Mesodermal cell (in vitro differentiated cells): ENCODE measurements at regions not wholly inside any gene's neighbourhood (a gene's known extent, or its start where the extent isn't known, plus 50 kb on each side); places are given as distances from the start of the nearest gene placed in this dataset.
"Not testable (repeated sequence)": the region's sequence is repeated elsewhere in the genome, so short reads cannot be mapped to it uniquely, and the experiment has no call there.

Source experiments
- H3K27ac ChIP-seq: 2 replicates; pipeline ENCODE4 v1.7.0; 2013; ENCODE audit warnings: mild to moderate bottlenecking, low read depth, low read length, moderate library complexity; ENCODE audit not compliant: severe bottlenecking
- H3K36me3 ChIP-seq: 2 replicates; pipeline ENCODE4 v1.7.1; 2013; ENCODE audit warnings: mild to moderate bottlenecking, low read length, moderate library complexity; ENCODE audit not compliant: control insufficient read depth, insufficient read depth
- H3K4me1 ChIP-seq: one replicate; pipeline ENCODE4 v1.7.1; 2013; ENCODE audit warnings: mild to moderate bottlenecking, low read length; ENCODE audit not compliant: insufficient read depth, control insufficient read depth, poor library complexity, severe bottlenecking
- H3K4me3 ChIP-seq: 2 replicates; pipeline ENCODE4 v1.7.0; 2013; ENCODE audit warnings: low read length, control low read depth, mild to moderate bottlenecking; ENCODE audit not compliant: insufficient read depth, poor library complexity, severe bottlenecking; ENCODE audit errors: extremely low read depth
- H3K9me3 ChIP-seq: 2 replicates; pipeline ENCODE4 v1.7.1; 2013; ENCODE audit warnings: mild to moderate bottlenecking, low read length, moderate library complexity; ENCODE audit not compliant: control insufficient read depth
- WGBS, 2 experiments: methylation state at CpG; one replicate each; pipeline ENCODE4 v1.1.5; 2013; ENCODE audit warnings: missing lambda C conversion rate in 2 of 2; ENCODE audit not compliant: insufficient coverage in 2 of 2; 5-methylcytosine and 5-hydroxymethylcytosine counted together

DNA sequence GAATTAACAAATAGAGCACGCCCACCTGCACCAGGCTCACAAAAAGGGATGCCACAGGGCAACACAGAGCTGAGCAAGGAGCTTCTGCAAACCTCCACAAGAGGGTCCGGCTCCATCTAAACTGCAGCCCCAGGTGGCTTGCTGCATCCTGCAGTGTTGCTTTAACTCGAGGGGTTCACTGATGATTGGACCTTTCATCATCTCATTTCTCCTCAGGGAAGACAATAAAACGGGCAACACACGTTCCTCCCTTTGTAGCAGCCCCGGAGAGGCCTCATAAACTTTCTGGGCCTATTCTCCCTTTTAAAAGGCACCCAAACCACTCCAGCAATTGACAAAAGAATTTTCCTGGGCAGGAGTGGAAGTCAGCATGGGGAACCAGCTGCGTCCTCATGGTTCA is 161.5 kb upstream of the CDH4 start:
- no peaks in the 10 kb centered on the region for H3K4me1 ChIP-seq
- H3K9me3 ChIP-seq = peaks cover 6% of the 10 kb centered on the region
- no peak overlapping the region for H3K4me3 ChIP-seq
- no peaks in the 10 kb centered on the region for H3K36me3 ChIP-seq
- no peak overlapping the region for H3K27ac ChIP-seq
- WGBS, 2 experiments = 58 to 71% methylated on average over 6 to 7 of the region's 7 CpGs

DNA sequence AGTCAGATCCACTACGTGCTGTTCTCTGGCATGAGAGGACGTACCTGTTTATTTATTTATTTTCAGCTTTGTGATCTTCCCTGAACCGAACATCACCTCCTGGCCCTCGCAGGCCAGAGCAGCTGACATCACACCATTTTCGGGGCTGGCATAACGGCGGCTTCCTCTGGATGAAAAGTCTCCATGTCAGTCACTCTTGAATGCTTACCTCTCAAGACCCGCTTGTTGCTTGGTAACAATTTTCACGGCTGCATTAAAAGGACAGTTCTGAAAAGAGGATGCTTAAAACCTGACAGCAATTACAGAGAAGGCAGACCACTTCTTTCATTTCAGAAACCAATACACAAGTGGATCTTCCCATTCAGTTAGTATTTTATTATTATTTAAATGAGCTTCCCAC is 159.8 kb upstream of the CDH4 start:
- Histone ChIP-seq H3K9me3 (peaks cover 16% of the 10 kb centered on the region), H3K27ac (no peak overlapping the region), H3K4me1 (no peaks in the 10 kb centered on the region), H3K4me3 (no peak overlapping the region), H3K36me3 (no peaks in the 10 kb centered on the region)
- WGBS, 2 experiments = 78 to 93% methylated on average over 5 to 9 of the region's 9 CpGs

DNA sequence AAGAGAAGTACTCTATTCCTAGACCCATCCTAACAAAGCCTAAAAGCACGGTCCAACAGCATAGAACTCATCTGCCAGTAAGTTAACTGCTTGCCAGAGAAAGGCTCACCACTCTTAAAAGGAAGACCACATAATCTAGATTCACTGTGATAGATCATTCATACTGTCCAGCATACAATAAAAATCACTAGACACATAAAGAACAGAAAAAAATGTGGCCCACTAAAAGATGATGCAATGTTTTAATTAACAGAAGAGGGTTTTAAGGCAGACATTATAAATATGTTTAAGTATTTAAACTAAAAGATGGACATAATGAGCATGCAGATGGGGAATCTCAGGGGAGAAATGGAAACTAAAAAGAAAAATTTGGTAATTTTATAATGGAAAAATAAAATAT is 157.5 kb upstream of the CDH4 start:
- Histone ChIP-seq H3K36me3 (no peaks in the 10 kb centered on the region), H3K4me1 (no peaks in the 10 kb centered on the region), H3K9me3 (peaks cover 16% of the 10 kb centered on the region), H3K27ac (no peak overlapping the region), H3K4me3 (no peak overlapping the region)
- 75% methylated on average over 1 of the region's 1 CpG; no CpG with 5 or more reads in 1 of the 2 experiments for WGBS, 2 experiments

DNA sequence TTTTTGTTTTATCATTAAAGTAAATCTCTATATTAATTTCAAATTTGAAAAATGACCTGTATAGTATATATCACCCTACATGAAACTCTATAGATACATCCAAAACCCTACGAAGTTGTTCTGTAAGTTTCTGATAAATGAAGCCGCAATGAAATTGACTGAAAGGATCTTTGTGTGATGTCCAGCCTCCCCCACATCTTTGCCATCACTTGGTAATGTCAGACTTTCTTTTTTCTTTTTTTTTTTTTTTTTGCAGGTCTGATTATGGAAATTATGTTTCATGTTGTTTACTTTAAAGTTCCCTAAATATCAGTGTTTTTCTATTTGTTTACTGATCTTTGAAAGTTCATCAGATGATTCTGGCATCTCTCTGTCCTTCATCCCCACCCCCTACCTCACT is 155.6 kb upstream of the CDH4 start:
- Histone ChIP-seq H3K27ac (no peak overlapping the region), H3K4me1 (no peaks in the 10 kb centered on the region), H3K9me3 (peaks cover 16% of the 10 kb centered on the region), H3K4me3 (no peak overlapping the region), H3K36me3 (no peaks in the 10 kb centered on the region)
- WGBS, 2 experiments = no CpG with 5 or more reads among the region's 2 CpGs

DNA sequence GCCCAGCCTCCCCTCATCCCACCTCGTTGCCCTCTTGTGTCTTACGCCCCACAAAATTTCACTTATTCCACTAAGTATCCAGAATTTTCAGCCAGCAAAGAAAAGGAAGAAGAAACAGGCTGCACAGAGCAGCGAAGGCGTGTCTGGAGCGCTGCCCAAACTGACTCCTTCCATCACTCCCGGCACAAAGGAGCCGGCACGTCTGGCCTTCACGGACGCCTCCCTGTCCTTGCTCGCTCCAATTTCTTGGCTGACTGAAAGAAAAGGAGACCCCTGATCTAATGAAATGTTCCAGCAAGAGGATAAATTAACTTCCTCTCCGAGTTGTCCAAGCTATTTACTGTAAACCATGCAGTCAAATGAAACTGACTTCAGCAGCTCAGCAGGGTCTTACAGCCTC is 152.3 kb upstream of the CDH4 start:
- Histone ChIP-seq H3K36me3 (no peaks in the 10 kb centered on the region), H3K4me1 (no peaks in the 10 kb centered on the region), H3K4me3 (no peak overlapping the region), H3K27ac (no peak overlapping the region), H3K9me3 (peaks cover 10% of the 10 kb centered on the region)
- WGBS, 2 experiments = 87 to 90% methylated on average over 8 of the region's 12 CpGs

DNA sequence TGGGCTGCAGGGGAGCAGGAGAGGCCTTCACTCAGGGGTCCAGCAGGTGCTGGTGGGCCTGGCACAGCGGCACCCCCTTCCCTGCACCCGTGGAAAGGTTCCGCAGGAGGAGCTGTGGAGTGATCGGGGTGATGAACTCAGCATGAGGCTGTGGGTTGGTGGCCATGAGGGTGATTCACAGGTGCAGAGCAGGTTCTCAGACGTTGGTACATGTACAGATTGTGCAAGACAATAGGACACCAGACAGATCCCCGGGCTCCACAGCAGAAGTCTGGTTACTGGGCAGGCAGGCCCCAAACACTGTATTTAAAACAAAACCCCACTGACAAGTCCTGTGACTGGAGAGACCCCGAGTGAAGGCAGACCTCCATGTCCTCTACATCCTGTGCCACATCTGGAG is 151.6 kb upstream of the CDH4 start:
- H3K4me1 ChIP-seq = no peaks in the 10 kb centered on the region
- 95% methylated on average over 4 of the region's 7 CpGs for WGBS, 2 experiments
- peaks cover 10% of the 10 kb centered on the region for H3K9me3 ChIP-seq
- H3K36me3 ChIP-seq = no peaks in the 10 kb centered on the region
- no peak overlapping the region for H3K27ac ChIP-seq
- no peak overlapping the region for H3K4me3 ChIP-seq

DNA sequence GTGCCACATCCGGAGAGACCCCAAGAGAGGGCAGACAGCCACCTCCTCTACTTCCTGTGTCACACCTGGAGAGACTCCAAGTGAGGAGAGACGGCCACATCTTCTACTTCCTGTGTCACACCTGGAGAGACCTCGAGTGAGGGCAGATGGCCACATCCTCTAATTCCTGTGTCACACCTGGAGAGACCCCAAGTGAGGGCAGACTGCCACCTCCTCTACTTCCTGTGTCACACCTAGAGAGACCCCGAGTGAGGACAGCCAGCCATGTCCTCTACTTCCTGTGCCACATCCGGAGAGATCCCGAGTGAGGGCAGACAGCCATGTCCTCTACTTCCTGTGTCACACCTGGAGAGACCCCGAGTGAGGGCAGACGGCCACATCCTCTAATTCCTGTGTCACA is 150.7 kb upstream of the CDH4 start:
- not testable (repeated sequence) for H3K4me1 ChIP-seq, H3K9me3 ChIP-seq, H3K27ac ChIP-seq, H3K4me3 ChIP-seq, H3K36me3 ChIP-seq
- 87 to 90% methylated on average over 7 of the region's 8 CpGs for WGBS, 2 experiments

DNA sequence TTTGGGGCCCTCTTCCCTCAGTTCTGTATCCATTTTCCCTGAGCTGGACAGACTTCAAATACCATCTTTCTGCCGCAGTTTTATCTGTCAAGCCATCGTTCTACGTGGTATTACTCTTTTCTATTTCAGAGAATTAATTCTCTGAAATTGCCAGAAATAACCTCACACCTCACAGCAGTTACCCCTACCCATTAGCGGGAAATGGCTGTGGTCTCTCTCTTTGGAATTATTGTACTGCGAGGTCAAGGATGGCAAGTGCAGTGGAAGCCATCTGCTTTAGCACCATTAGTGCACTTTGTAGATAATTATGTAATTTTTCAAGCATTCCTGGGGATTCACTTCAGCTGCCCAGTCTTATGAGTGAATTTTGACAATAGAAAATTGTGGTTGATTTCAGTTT is 147.8 kb upstream of the CDH4 start:
- 82 to 95% methylated on average over 3 of the region's 5 CpGs for WGBS, 2 experiments
- H3K4me1 ChIP-seq = no peaks in the 10 kb centered on the region
- H3K9me3 ChIP-seq = no peaks in the 10 kb centered on the region
- no peak overlapping the region for H3K27ac ChIP-seq
- H3K4me3 ChIP-seq = no peak overlapping the region
- H3K36me3 ChIP-seq = no peaks in the 10 kb centered on the region

DNA sequence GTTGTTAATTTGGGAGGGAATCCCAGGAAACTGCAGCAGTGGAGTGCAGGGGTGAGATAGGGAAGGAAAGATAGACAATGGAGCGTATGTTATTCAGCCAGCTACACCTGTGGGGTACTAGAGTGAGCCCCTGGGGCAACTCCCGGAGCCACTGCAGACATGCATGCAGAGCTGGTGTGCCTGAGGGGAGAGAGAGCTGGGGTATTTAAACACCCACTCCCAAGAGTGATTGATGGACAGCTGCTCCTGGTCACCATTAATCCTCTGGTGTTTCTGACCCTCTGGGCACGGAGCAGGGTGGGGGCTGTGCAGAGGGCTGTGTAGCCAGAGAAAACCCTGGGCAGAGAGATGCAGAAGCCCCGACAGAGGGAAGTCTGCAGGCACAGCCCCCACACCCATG is 146.7 kb upstream of the CDH4 start:
- 71 to 86% methylated on average over 1 to 2 of the region's 4 CpGs for WGBS, 2 experiments
- Histone ChIP-seq H3K27ac (no peak overlapping the region), H3K9me3 (no peaks in the 10 kb centered on the region), H3K36me3 (no peaks in the 10 kb centered on the region), H3K4me3 (no peak overlapping the region), H3K4me1 (no peaks in the 10 kb centered on the region)

DNA sequence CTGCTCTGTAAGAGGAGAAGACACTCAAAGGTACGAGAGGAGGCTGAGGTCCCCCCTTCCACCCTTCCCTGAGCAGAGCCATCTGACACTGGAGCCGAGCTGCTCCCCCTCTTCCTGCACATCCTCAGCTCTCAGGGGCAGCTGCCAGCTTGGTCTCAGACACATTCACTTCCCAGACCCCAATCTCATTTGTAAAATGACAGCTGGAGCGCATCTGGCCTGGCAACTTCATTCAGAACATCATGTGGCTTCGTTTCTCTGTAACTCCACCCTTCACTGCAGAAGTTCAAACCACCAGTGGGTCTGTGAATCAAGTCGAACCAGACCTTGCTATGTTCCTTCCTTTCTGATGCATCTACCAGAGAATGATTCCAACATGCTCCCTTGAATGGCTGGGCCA is 145.6 kb upstream of the CDH4 start:
- Histone ChIP-seq H3K4me3 (no peak overlapping the region), H3K4me1 (no peaks in the 10 kb centered on the region), H3K27ac (no peak overlapping the region), H3K9me3 (no peaks in the 10 kb centered on the region), H3K36me3 (no peaks in the 10 kb centered on the region)
- 91% methylated on average over 3 to 4 of the region's 5 CpGs for WGBS, 2 experiments

DNA sequence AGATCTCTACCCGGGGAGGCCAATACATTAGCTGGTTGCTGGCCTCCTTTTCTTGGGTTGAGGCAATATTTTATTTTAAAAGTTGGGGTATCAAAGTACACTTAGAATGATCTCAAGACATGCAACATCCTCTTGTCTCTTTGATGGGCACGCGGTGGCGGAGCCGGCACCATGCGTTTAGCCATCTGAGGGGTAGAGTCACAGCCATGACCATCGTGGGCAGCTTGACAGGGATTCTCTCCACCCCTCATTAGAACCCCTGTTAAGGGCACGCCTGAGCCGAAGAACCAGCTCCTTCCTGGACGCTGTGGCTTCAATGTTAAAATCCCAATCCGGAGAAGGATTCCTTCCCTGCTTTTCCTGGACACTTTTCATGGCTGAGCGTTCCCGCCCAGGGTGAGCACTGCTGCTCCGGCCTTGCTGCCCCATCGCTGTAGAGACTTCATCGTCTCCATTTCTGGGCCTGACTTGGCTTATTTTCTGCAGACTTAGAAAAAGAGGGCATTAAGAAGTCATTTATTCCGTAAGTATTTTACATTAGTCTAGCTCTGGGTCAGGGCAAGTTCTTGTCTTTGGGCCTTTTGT is 142.7 kb upstream of the CDH4 start:
- Histone ChIP-seq H3K4me1 (no peaks in the 10 kb centered on the region), H3K4me3 (no peak overlapping the region), H3K9me3 (no peaks in the 10 kb centered on the region), H3K36me3 (no peaks in the 10 kb centered on the region), H3K27ac (no peak overlapping the region)
- WGBS, 2 experiments = 93 to 94% methylated on average over 15 to 16 of the region's 17 CpGs
